Effector memory CD8-positive, alpha-beta T cell (primary cell): ENCODE measurements at regions not wholly inside any gene's neighbourhood (a gene's known extent, or its start where the extent isn't known, plus 50 kb on each side); places are given as distances from the start of the nearest gene placed in this dataset.

Experiments
- ATAC-seq: fragments of 150-1000 bp; cut with Tn5 transposase; replicated peaks from 2 replicates; pipeline ENCODE4 v1.10.0; 2021; ENCODE audit warnings: mild to moderate bottlenecking, moderate library complexity
- DNase-seq, 3 experiments: peaks; one replicate each; pipeline ENCODE4 v3.0.0; 2021
- H3K27ac Mint-ChIP-seq, 2 donors: one replicate each; pipeline ENCODE4 v1.8.0; 2022; ENCODE audit warnings: mild to moderate bottlenecking in 2 of 2, mixed read lengths in 2 of 2, moderate library complexity in 2 of 2
- H3K27me3 Mint-ChIP-seq, 2 donors: one replicate each; pipeline ENCODE4 v1.8.0; 2022; ENCODE audit warnings: mixed read lengths in 2 of 2
- H3K36me3 Mint-ChIP-seq: one replicate; pipeline ENCODE4 v1.8.0; 2022; ENCODE audit warnings: mild to moderate bottlenecking, moderate library complexity, mixed read lengths; ENCODE audit not compliant: insufficient read depth
- H3K4me1 Mint-ChIP-seq, 2 donors: one replicate each; pipeline ENCODE4 v1.8.0; 2022; ENCODE audit warnings: low read depth in 2 of 2, mixed read lengths in 2 of 2
- H3K4me3 Mint-ChIP-seq, 2 donors: one replicate each; pipeline ENCODE4 v1.8.0; 2022; ENCODE audit warnings: mild to moderate bottlenecking in 2 of 2, mixed read lengths in 2 of 2, moderate library complexity in 2 of 2
- H3K9me3 Mint-ChIP-seq, 2 donors: one replicate each; pipeline ENCODE4 v1.8.0; 2022; ENCODE audit warnings: mixed read lengths in 2 of 2

GRCh38 chr16:76195056-76195455 lies 82.1 kb upstream of the CNTNAP4 start:
- DNase-seq (no peak), ATAC-seq (no peak)
- no peak overlapping the region for H3K27ac Mint-ChIP-seq
- H3K4me1 Mint-ChIP-seq: no peaks in the 10 kb centered on the region
- no peaks in the 10 kb centered on the region for H3K36me3 Mint-ChIP-seq
- no peak overlapping the region for H3K4me3 Mint-ChIP-seq
- H3K9me3 Mint-ChIP-seq: peaks cover 0 to 5% of the 10 kb centered on the region in 2 donors
- H3K27me3 Mint-ChIP-seq: no peaks in the 10 kb centered on the region

GRCh38 chr16:76195648-76196047 lies 81.6 kb upstream of the CNTNAP4 start:
- no peak overlapping the region for H3K27ac Mint-ChIP-seq
- H3K4me3 Mint-ChIP-seq: no peak overlapping the region
- no peaks in the 10 kb centered on the region for H3K4me1 Mint-ChIP-seq
- peaks cover 0 to 5% of the 10 kb centered on the region in 2 donors for H3K9me3 Mint-ChIP-seq
- H3K27me3 Mint-ChIP-seq: no peaks in the 10 kb centered on the region
- ATAC-seq (no peak), DNase-seq (no peak)
- no peaks in the 10 kb centered on the region for H3K36me3 Mint-ChIP-seq

- Mint-ChIP-seq H3K9me3 (peaks cover 0 to 5% of the 10 kb centered on the region in 2 donors), H3K36me3 (no peaks in the 10 kb centered on the region), H3K27me3 (no peaks in the 10 kb centered on the region), H3K4me3 (no peak overlapping the region), H3K27ac (no peak overlapping the region), H3K4me1 (no peaks in the 10 kb centered on the region)
- DNase-seq: no peak
- no peak for ATAC-seq
Measured at GRCh38 chr16:76197900-76198299, 79.3 kb upstream of the CNTNAP4 start.

- no peak overlapping the region for H3K27ac Mint-ChIP-seq
- no peaks in the 10 kb centered on the region for H3K4me1 Mint-ChIP-seq
- DNase-seq: no peak
- H3K36me3 Mint-ChIP-seq: no peaks in the 10 kb centered on the region
- ATAC-seq: no peak
- H3K9me3 Mint-ChIP-seq: peaks cover 3 to 5% of the 10 kb centered on the region in 2 donors
- no peaks in the 10 kb centered on the region for H3K27me3 Mint-ChIP-seq
- no peak overlapping the region for H3K4me3 Mint-ChIP-seq
Measured at GRCh38 chr16:76199681-76200220, 77.5 kb upstream of the CNTNAP4 start.

- Mint-ChIP-seq H3K27me3 (no peaks in the 10 kb centered on the region), H3K9me3 (peaks cover 0 to 5% of the 10 kb centered on the region in 2 donors), H3K4me3 (no peak overlapping the region), H3K36me3 (no peaks in the 10 kb centered on the region), H3K4me1 (no peaks in the 10 kb centered on the region), H3K27ac (no peak overlapping the region)
- ATAC-seq (no peak), DNase-seq (no peak)
Measured at GRCh38 chr16:76201385-76201784, 75.8 kb upstream of the CNTNAP4 start.

- Mint-ChIP-seq H3K4me3 (no peak overlapping the region), H3K4me1 (no peaks in the 10 kb centered on the region), H3K36me3 (no peaks in the 10 kb centered on the region), H3K27ac (no peak overlapping the region), H3K9me3 (peaks cover 5 to 7% of the 10 kb centered on the region in 2 donors), H3K27me3 (no peaks in the 10 kb centered on the region)
- ATAC-seq (no peak), DNase-seq (no peak)
Measured at GRCh38 chr16:76204249-76204648, 73.0 kb upstream of the CNTNAP4 start.

GRCh38 chr16:76207270-76207669 lies 69.9 kb upstream of the CNTNAP4 start:
- Mint-ChIP-seq H3K4me3 (no peak overlapping the region), H3K36me3 (no peaks in the 10 kb centered on the region), H3K27ac (no peak overlapping the region), H3K9me3 (peaks cover 12 to 17% of the 10 kb centered on the region in 2 donors), H3K4me1 (no peaks in the 10 kb centered on the region), H3K27me3 (no peaks in the 10 kb centered on the region)
- no peak for DNase-seq
- ATAC-seq: no peak

GRCh38 chr16:76210157-76210556 lies 67.0 kb upstream of the CNTNAP4 start:
- Mint-ChIP-seq H3K27me3 (no peaks in the 10 kb centered on the region), H3K4me1 (no peaks in the 10 kb centered on the region), H3K27ac (no peak overlapping the region), H3K36me3 (no peaks in the 10 kb centered on the region), H3K9me3 (peaks cover 15 to 23% of the 10 kb centered on the region in 2 donors), H3K4me3 (no peak overlapping the region)
- no peak for ATAC-seq
- no peak for DNase-seq

- H3K4me1 Mint-ChIP-seq: no peaks in the 10 kb centered on the region
- no peak for DNase-seq
- no peak overlapping the region for H3K27ac Mint-ChIP-seq
- no peak overlapping the region for H3K4me3 Mint-ChIP-seq
- no peaks in the 10 kb centered on the region for H3K36me3 Mint-ChIP-seq
- ATAC-seq: no peak
- peaks cover 17 to 21% of the 10 kb centered on the region in 2 donors for H3K9me3 Mint-ChIP-seq
- no peaks in the 10 kb centered on the region for H3K27me3 Mint-ChIP-seq
Measured at GRCh38 chr16:76213860-76214259, 63.3 kb upstream of the CNTNAP4 start.

- no peak for DNase-seq
- H3K4me3 Mint-ChIP-seq: no peak overlapping the region
- H3K9me3 Mint-ChIP-seq: peaks cover 17 to 21% of the 10 kb centered on the region in 2 donors
Measured at GRCh38 chr16:76214856-76215255, 62.3 kb upstream of the CNTNAP4 start.

GRCh38 chr16:76222087-76222486 lies 55.1 kb upstream of the CNTNAP4 start:
- DNase-seq: no peak
- no peak overlapping the region for H3K4me3 Mint-ChIP-seq
- H3K4me1 Mint-ChIP-seq: no peaks in the 10 kb centered on the region
- no peak for ATAC-seq
- no peaks in the 10 kb centered on the region for H3K36me3 Mint-ChIP-seq
- no peak overlapping the region for H3K27ac Mint-ChIP-seq
- H3K27me3 Mint-ChIP-seq: no peaks in the 10 kb centered on the region
- peaks cover 0 to 1% of the 10 kb centered on the region in 2 donors for H3K9me3 Mint-ChIP-seq

More at GRCh38 chr16:76214856-76215255, 62.3 kb upstream of the CNTNAP4 start:
- no peak for ATAC-seq
- Mint-ChIP-seq H3K27me3 (no peaks in the 10 kb centered on the region), H3K27ac (no peak overlapping the region), H3K36me3 (no peaks in the 10 kb centered on the region), H3K4me1 (no peaks in the 10 kb centered on the region)

GRCh38 chr16:76222853-76223252 lies 54.3 kb upstream of the CNTNAP4 start:
- Mint-ChIP-seq H3K27me3 (no peaks in the 10 kb centered on the region), H3K9me3 (peaks cover 0 to 1% of the 10 kb centered on the region in 2 donors), H3K4me3 (no peak overlapping the region), H3K27ac (no peak overlapping the region), H3K4me1 (no peaks in the 10 kb centered on the region), H3K36me3 (no peaks in the 10 kb centered on the region)
- ATAC-seq: no peak
- no peak for DNase-seq

GRCh38 chr16:76226011-76226410 lies 51.2 kb upstream of the CNTNAP4 start:
- Mint-ChIP-seq H3K4me3 (no peak overlapping the region), H3K9me3 (peaks cover 0 to 9% of the 10 kb centered on the region in 2 donors), H3K27me3 (no peaks in the 10 kb centered on the region), H3K27ac (no peak overlapping the region), H3K4me1 (no peaks in the 10 kb centered on the region), H3K36me3 (no peaks in the 10 kb centered on the region)
- DNase-seq (no peak), ATAC-seq (no peak)

GRCh38 chr16:76226481-76226880 lies 50.7 kb upstream of the CNTNAP4 start:
- Mint-ChIP-seq H3K27me3 (no peaks in the 10 kb centered on the region), H3K27ac (no peak overlapping the region), H3K36me3 (no peaks in the 10 kb centered on the region), H3K9me3 (peaks cover 0 to 9% of the 10 kb centered on the region in 2 donors), H3K4me1 (no peaks in the 10 kb centered on the region), H3K4me3 (no peak overlapping the region)
- no peak for ATAC-seq
- DNase-seq: no peak
